ENCODE measurements at regions not wholly inside any gene's neighbourhood (a gene's known extent, or its start where the extent isn't known, plus 50 kb on each side); places are given as distances from the start of the nearest gene placed in this dataset.

DNA sequence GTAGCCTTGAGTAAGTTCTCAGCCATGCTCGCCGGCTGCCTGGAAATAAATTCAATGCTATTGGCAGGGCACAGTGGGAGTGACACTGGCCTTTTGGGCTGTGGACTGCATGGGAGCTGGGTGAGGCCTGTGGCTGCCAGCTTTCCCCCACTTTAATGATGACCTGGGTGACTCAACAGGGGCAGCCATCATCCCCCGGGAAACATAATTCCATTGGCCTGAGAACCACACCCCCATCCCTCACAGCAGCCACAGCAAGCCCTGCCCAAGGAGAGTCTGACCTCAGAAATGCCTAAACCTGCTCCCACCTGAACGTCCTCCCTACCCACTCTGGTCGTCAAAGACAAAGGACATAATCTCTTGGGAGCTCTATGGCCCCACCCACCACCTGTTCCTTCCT is 384.0 kb downstream of the LTN1 start:
- H3K27me3 ChIP-seq (ENCODE audit: control insufficient read depth in 2 of 2, insufficient read depth in 2 of 2, low read length in 2 of 2) = no peaks in the 10 kb centered on the region
- POLR2A ChIA-PET = interaction anchor here (0.6 kb wide), 1 partner anchor 9 kb away, joined by 3 read pairs; no protein-coding TSS in a partner anchor
- FAIRE-seq (no peak), DNase-seq (ENCODE audit: extremely low read depth in 1 of 4, low spot score in 3 of 4) (no peak), ATAC-seq (no peak)
- H3K4me2 ChIP-seq (ENCODE audit: insufficient read depth, low read length) = no peak overlapping the region
- H3K79me2 ChIP-seq (ENCODE audit: control insufficient read depth, insufficient read depth, low read length) = no peaks in the 10 kb centered on the region
- no peaks in the 10 kb centered on the region; the same call in 1 of the 2 replicates for H3K9me3 ChIP-seq (replicated peaks; ENCODE audit: control insufficient read depth, insufficient read depth, low read depth, low read length)
- 1% methylated on average over 5 of the region's 5 CpGs for WGBS (ENCODE audit: insufficient coverage, low coverage, missing lambda C conversion rate)
- no peaks in the 10 kb centered on the region for H3K36me3 ChIP-seq (ENCODE audit: control insufficient read depth, insufficient read depth, low read length)
- intact Hi-C loops (cut with micrococcal nuclease) = no loop called here
- TF ChIP-seq RFX7 (CRISPR knock-in tag; IDR thresholded peaks at IDR 0.05) (no peak), SNIP1 (IDR thresholded peaks at IDR 0.05; ENCODE audit: low read depth) (no peak), ATF1 (CRISPR knock-in tag; IDR thresholded peaks at IDR 0.05) (no peak), ATF1 (tag; IDR thresholded peaks at IDR 0.05) (no peak), MTF1 (CRISPR knock-in tag; IDR thresholded peaks at IDR 0.05; ENCODE audit: borderline replicate concordance) (no peak), ZNF212 (CRISPR knock-in tag; IDR thresholded peaks at IDR 0.05) (no peak), ZNF140 (CRISPR knock-in tag; IDR thresholded peaks at IDR 0.05) (no peak), HDGF (IDR thresholded peaks at IDR 0.05) (no peak), KDM5B (IDR thresholded peaks at IDR 0.05; ENCODE audit: insufficient replicate concordance, low read depth, low read length) (no peak), POLR2B (IDR thresholded peaks at IDR 0.05; ENCODE audit: low read depth, partially characterized antibody) (no peak), ZNF436 (CRISPR knock-in tag; IDR thresholded peaks at IDR 0.05) (no peak), CCNT2 (IDR thresholded peaks at IDR 0.05; ENCODE audit: borderline replicate concordance, extremely low read depth, insufficient read length, low read depth, low read length) (no peak), DNMT1 (IDR thresholded peaks at IDR 0.05) (no peak), SUPT5H (IDR thresholded peaks at IDR 0.05) (no peak)
- TF ChIP-seq, protein P1, sequence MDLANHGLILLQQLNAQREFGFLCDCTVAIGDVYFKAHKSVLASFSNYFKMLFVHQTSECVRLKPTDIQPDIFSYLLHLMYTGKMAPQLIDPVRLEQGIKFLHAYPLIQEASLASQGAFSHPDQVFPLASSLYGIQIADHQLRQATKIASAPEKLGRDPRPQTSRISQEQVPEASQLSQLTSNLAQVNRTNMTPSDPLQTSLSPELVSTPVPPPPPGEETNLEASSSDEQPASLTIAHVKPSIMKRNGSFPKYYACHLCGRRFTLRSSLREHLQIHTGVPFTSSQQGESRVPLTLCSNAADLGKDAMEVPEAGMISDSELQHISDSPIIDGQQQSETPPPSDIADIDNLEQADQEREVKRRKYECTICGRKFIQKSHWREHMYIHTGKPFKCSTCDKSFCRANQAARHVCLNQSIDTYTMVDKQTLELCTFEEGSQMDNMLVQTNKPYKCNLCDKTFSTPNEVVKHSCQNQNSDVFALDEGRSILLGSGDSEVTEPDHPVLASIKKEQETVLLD (IDR thresholded peaks at IDR 0.05) = no peak
- TF ChIP-seq, protein P2, sequence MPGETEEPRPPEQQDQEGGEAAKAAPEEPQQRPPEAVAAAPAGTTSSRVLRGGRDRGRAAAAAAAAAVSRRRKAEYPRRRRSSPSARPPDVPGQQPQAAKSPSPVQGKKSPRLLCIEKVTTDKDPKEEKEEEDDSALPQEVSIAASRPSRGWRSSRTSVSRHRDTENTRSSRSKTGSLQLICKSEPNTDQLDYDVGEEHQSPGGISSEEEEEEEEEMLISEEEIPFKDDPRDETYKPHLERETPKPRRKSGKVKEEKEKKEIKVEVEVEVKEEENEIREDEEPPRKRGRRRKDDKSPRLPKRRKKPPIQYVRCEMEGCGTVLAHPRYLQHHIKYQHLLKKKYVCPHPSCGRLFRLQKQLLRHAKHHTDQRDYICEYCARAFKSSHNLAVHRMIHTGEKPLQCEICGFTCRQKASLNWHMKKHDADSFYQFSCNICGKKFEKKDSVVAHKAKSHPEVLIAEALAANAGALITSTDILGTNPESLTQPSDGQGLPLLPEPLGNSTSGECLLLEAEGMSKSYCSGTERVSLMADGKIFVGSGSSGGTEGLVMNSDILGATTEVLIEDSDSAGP (CRISPR knock-in tag; IDR thresholded peaks at IDR 0.05) = no peak
- TF ChIP-seq, protein P3, sequence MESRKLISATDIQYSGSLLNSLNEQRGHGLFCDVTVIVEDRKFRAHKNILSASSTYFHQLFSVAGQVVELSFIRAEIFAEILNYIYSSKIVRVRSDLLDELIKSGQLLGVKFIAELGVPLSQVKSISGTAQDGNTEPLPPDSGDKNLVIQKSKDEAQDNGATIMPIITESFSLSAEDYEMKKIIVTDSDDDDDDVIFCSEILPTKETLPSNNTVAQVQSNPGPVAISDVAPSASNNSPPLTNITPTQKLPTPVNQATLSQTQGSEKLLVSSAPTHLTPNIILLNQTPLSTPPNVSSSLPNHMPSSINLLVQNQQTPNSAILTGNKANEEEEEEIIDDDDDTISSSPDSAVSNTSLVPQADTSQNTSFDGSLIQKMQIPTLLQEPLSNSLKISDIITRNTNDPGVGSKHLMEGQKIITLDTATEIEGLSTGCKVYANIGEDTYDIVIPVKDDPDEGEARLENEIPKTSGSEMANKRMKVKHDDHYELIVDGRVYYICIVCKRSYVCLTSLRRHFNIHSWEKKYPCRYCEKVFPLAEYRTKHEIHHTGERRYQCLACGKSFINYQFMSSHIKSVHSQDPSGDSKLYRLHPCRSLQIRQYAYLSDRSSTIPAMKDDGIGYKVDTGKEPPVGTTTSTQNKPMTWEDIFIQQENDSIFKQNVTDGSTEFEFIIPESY (CRISPR knock-in tag; IDR thresholded peaks at IDR 0.05) = no peak
- H2AFZ ChIP-seq (ENCODE audit: low read depth, low read length) = no peak overlapping the region
- BruUV-seq (replicated peaks) = no TSS peak
- in situ Hi-C loops (cut with MboI) = no loop called here
- no peaks in the 10 kb centered on the region for H4K20me1 ChIP-seq (replicated peaks; ENCODE audit: control insufficient read depth, insufficient read depth, low read length)
- H3K27ac ChIP-seq (ENCODE audit: extremely low read depth, low read depth, low read length) = no peak overlapping the region
- no peaks in the 10 kb centered on the region for H3K9me1 ChIP-seq (ENCODE audit: control insufficient read depth, insufficient read depth, low read length)
- H3K9ac ChIP-seq (ENCODE audit: insufficient read depth in 1 of 2, low read depth in 2 of 2, low read length in 2 of 2) = no peak overlapping the region
- no peaks in the 10 kb centered on the region for H3K4me1 ChIP-seq (replicated peaks in 1 of 2; ENCODE audit: control insufficient read depth in 2 of 2, insufficient read depth in 2 of 2, low read length in 2 of 2)
- CTCF ChIA-PET (ENCODE audit: low intra/inter-chr PET ratio) = interaction anchor here (0.6 kb wide), 1 partner anchor 45 kb away, joined by 3 read pairs; no protein-coding TSS in a partner anchor
- no peak overlapping the region for H3K4me3 ChIP-seq
